Posterior cingulate gyrus (tissue), 11 donors: ENCODE measurements at regions not wholly inside any gene's neighbourhood (a gene's known extent, or its start where the extent isn't known, plus 50 kb on each side); places are given as distances from the start of the nearest gene placed in this dataset.
"Not testable (repeated sequence)": the region's sequence is repeated elsewhere in the genome, so short reads cannot be mapped to it uniquely, and the experiment has no call there.

Source experiments
- DNase-seq, 10 donors: peaks; one replicate each; pipeline versions ENCODE4 v3.0.0 to v3.0.0-alpha.2; 2020 to 2021; ENCODE audit warnings: mixed read lengths in 3 of 10
- intact Hi-C: fragments of 100-400 bp; cut with DNase I; formaldehyde crosslinking; loops from one replicate; pipeline ENCODE4 v1.15.1; 2023

DNA sequence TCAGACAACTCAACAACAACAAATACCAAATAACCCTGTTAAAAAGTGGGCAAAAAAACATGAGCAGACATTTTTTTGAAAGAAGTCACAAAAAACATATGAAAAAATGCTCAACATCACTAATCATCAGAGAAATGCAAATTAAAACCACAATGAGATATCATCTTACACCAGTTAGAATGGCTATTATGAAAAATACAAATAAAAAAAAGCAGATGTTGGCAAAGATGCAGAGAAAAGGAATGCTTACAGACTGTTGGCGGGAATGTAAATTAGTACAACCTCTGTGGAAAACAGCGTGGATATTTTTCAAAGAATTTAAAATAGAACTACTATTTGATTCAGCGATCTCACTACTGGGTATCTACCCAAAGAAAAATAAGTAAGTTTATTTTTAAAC lies 114.0 kb downstream of the SLC38A4 start:
- DNase-seq, result no peak
- intact Hi-C loops, result no loop called here

DNA sequence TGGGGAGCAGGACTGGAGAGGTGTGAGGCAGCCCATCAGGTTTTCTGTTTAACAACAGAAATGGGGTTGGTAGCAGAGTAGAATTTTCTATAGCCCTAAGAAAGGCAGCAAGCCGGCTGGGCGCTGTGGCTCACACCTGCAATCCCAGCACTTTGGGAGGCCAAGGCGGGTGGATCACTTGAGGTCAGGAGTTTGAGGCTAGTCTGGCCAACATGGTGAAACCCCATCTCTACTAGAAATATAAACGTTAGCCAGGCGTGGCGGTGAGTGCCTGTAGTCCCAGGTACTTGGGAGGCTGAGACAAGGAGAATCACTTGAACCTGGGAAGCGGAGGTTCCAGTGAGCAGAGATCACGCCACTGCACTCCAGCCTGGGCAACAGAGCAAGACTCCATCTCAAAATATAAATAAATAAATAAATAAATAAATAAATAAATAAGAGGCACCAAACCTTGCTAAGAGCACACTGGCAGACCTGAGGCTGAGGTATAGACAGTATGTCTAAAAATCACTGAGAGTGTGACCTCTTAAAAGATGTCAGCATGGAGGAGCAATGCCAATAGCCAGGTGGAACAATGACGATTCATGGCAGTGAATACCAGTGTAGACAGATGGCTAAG lies 115.6 kb downstream of the SLC38A4 start:
- peak in 2 of 10 donors; percentile 65 to 72 for DNase-seq
- intact Hi-C loops, result no loop called here

DNA sequence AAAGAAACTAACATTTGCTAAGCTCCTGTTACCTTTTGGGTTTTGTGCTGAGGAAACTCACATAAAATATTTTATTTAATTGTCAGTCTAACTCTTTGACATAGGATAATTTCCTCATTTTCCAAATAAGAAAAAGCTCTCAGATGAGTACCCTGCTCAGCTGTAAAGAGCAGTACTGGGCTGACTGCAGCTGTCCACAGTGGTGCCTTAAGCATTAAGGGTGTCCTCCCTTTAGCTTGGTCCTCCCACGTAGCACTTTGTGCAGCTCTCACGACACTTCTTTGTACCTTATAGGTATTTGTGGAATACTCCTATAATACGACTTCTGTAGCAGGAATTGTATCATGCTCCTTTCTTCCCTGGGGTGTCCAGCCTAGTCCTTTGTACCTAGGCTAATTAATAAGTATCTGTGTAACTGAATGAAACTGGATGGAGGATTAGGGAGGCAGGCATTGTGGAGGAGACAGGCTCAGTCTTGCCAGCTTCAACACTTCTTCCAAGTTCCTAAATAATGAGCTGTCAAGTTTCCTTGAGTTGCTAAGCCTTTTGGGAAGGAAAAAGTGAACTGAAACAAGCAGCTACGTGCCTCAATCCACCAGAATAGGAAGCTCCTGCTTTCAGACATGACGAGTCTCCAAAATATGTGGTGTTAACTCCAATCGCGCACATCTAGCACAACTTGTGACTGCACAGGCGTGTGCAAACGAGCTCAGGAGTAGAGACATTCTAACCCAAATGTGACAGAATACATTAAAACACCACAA lies 123.0 kb downstream of the SLC38A4 start:
- intact Hi-C loops, result no loop called here

DNA sequence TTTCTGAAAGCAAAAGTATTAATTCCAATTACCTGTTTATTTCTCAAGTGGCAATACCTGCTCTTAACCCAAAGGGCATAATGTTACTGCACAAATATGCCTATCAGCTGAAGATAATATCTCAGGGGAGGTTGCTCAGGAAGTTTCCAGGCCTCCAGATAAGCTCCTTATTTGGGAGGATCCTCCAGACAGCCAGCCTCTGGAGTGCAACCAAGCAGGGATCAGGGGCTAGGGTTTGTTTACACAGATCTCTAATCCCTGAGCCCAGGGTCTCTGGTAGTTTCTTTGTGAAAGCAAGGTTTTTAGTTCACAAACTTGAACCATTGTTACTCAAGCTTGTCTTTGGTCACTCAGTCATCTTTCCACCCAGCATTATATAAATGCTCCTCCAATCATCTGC lies 124.4 kb downstream of the SLC38A4 start:
- intact Hi-C loops, result no loop called here

More for the DNA sequence above, 123.0 kb downstream of the SLC38A4 start:
- DNase-seq, result no peak

DNA sequence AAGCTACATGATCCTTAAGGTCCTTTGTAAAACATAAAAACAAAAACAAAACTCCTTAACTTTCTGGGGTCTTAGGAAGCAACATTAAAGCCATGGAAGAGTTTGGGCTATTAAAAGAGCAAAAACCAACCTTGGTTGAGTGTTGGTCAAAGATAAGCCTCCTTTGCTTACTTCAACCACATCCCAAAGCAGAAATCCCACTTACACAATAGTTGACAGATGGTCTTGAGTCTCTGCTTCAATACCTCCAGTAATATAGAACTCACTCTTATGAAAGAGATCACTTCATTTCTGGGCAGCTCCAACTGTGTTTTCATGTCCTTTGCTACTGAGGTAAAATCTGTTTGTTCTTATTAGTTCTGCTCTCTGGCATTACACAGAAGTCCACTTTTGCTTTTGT lies 125.8 kb downstream of the SLC38A4 start:
- intact Hi-C loops, result no loop called here

More for the DNA sequence above, 124.4 kb downstream of the SLC38A4 start:
- DNase-seq, result no peak

DNA sequence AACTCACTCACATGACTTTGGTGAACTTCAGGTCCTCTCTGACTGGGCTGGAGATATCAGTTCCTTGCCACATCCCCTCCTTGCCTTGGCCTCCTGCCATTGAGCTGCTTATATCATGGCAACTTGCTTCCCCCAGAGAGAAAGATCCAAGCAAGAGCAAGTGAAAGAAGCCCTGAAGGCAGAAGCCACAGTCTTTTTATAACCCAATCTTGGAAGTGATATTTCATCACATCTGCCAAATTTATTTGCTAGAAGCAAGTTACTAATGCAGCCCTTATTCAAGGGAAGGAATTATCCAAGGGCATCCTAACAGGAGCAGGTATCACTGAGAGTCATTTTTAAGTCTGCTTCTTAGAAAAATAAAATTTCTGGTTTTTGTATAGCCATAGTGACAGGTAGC lies 127.8 kb downstream of the SLC38A4 start:
- intact Hi-C loops, result no loop called here
- no peak for DNase-seq

More for the DNA sequence above, 125.8 kb downstream of the SLC38A4 start:
- no peak for DNase-seq

DNA sequence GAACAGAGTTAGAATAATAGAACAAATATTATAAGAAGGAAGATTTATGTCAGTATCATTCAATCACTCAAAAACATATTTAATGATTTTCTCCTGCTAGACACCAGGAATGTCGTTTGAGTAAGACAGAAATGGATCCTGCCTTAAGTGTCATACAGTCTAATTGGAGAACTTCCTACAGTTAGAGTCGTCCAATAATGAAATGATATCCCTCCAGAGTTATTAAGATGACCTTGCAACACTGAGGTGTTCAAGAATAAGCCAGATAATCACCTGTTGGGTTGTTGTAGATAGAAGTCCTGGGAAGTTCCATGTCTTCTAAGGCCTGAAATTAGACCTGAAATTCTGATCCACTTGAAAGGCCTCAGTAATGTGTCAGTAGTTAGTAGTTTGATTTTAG lies 132.3 kb downstream of the SLC38A4 start:
- intact Hi-C loops, result no loop called here
- no peak for DNase-seq

DNA sequence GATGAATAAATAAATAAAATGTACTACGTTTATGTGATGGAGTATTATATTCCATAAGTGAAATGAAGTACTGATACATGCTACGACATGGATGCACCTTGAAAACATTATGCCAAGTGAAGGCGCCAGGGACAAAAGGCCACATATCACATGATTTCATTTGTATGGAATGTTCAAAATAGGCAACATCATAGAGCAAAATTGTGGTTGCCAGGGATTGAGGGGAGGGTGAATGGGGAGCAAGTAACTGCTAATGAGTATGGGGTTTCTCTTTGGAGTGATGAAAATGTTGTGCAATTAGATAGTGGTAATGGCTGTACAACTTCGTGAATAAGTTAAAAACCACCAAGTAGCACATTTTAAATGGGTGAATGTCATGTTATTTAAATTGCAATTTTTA lies 132.8 kb downstream of the SLC38A4 start:
- intact Hi-C loops, result no loop called here
- no peak for DNase-seq

DNA sequence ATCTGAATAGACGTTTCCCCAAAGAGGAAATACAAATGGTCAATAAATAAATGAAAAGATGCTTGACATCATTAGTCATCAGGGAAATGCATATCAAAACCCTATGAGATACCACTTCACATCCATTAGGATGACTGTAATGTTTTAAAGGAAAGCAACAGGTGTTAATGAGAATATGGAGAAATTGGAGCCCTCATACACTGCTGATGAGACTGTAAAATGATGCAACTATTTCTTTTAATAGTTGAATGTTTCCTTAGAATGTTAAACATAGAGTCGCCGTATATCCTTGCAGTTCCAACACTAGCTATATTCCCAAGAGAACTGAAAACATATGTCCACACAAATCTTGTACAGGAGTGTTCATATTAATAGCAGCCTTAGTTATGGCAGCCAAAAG lies 133.2 kb downstream of the SLC38A4 start:
- no peak for DNase-seq
- intact Hi-C loops, result no loop called here

DNA sequence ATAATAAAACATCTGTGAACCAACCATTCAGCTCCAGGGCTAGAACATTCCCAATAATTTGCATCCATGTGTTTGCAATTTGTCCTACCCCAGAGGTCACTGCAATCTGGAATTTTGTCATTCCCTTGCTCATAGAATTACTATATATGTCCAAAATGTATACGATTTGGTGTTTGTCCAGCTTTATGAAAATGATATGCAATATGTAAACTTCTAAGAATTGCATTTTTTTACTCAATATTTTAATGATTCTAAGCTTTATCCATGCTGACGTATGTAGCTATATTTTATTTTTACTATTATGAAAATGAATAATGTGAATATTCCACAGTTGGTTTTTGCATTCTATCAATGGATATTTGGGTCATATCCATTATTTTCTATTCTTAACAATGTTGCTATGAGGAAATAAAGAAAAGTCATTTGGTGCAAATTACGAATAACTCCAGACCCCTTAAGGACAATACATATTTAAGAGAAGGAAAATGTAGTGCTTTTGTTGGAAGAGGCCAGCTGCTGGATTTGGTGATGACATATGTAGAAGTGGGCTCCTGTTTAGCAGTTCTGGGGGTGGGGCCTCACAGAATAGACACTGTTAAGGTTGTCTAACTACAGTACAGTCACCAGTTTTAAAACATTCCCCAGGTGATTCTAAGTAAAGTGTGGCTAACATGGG lies 139.4 kb downstream of the SLC38A4 start:
- intact Hi-C loops, result no loop called here
- no peak for DNase-seq

DNA sequence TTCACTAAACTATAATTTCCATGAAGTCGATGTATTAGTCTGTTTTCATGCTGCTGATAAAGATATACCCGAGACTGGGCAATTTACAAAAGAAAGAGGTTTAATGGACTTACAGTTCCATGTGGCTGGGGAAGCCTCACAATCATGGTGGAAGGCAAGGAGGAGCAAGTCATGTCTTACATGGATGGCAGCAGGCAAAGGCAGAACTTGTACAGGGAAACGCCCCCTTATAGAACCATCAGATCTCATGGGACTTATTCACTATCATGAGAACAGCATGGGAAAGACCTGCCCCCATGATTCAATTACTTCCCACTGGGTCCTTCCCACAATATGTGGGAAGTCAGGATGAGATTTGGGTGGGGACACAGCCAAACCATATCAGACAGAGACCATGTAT lies 141.6 kb downstream of the SLC38A4 start:
- DNase-seq, intact Hi-C loops: not testable (repeated sequence)

DNA sequence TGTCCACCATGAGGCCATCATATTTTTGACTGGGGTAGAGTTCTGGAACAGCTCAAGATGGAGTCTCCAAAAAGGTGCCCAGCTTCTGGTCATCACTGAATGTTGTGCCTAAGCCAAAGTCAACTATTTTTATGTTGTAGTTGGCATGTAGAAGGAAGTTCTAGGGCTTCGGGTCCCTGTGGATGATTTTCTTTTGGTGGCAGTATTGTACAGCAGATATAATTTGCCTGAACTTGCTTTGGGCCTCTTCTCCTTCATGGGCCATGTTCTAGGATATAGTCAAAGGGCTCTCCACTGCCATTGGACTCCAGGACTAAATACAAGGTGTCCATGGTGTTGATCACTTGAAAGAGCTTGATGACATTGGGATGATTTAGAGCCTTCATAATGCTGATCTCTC lies 143.6 kb downstream of the SLC38A4 start:
- intact Hi-C loops, result no loop called here
- DNase-seq, result no peak

DNA sequence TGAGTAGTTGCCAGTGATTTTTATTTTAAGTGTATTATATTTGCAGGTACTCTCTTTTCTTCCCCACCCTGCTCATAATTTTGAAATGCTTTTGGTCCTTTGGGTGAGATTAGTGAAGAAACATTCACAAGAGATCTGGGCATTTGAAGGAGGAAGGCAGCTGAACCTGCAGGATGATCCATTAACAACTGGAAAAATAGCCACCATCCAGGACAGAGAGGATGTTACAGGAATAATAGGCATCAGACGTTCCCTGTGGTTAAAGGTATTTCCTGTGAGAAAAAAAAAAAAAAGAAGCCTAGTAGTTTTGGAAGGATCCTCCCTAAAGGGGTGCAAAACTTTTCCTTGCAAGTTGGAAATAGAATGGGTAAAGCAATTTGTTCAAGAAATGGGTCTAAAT lies 145.3 kb downstream of the SLC38A4 start:
- intact Hi-C loops, result no loop called here
- DNase-seq, result no peak

DNA sequence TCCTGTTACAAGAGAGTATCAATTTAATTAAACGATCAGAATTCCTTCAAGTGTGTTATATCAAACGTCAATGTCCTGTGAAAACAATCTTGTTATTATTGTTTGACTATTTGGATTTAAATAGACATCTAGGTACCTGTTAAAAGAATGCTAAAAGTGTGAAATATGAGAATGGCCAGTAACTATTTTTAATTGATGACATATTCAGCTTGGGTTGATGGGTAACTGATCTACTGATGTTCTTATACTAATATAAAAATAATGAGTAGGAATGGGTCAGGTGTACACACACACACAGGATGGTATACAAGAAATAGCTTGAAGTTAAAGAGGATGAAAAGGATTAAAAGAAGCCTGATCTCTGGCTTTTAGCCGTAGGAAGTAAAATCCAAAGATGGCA lies 146.0 kb downstream of the SLC38A4 start:
- no peak for DNase-seq
- intact Hi-C loops, result loop anchor here (10.0 kb wide), 2 partner anchors 255 to 335 kb away; no protein-coding TSS in a partner anchor

DNA sequence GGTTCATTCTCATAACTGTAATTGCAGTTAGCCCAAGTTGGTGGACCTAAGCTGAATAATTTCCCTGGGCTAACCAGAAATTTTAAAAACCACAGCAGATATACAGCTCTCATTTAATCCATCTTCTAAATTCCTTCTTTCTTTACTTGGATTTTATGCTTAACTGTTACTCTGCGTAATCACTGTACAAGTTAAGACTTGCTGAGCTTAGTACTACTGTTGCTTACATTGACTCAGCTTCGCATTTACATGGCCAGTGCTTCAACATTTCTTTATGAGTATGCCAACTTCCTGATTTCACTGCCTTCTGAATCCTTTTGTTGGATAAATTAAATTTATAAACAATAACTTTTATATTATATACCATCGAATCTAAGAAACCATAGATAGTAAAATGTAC lies 147.4 kb downstream of the SLC38A4 start:
- DNase-seq, result no peak
- intact Hi-C loops, result loop anchor here (10.0 kb wide), 2 partner anchors 256 to 336 kb away; no protein-coding TSS in a partner anchor

DNA sequence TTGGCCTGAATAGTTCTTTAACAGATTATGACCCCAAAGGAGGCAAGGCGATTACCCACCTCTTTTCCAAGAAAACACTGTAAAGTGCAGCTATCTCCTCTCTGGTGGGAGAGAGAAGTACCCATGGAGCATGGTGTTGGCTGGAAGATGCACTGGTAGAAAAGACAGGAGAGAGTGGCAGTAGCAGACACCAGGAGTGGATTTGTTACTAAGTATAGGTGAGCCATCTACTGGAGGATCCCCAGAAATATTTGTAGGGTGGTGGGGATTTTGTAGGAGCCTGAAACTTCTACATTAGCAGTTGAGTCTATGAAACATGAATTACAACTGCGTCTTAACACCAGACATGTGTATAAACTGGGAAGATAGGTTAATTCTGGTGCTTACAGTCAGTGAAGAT lies 148.0 kb downstream of the SLC38A4 start:
- intact Hi-C loops, result loop anchor here (10.0 kb wide), 2 partner anchors 257 to 337 kb away; no protein-coding TSS in a partner anchor
- no peak for DNase-seq

DNA sequence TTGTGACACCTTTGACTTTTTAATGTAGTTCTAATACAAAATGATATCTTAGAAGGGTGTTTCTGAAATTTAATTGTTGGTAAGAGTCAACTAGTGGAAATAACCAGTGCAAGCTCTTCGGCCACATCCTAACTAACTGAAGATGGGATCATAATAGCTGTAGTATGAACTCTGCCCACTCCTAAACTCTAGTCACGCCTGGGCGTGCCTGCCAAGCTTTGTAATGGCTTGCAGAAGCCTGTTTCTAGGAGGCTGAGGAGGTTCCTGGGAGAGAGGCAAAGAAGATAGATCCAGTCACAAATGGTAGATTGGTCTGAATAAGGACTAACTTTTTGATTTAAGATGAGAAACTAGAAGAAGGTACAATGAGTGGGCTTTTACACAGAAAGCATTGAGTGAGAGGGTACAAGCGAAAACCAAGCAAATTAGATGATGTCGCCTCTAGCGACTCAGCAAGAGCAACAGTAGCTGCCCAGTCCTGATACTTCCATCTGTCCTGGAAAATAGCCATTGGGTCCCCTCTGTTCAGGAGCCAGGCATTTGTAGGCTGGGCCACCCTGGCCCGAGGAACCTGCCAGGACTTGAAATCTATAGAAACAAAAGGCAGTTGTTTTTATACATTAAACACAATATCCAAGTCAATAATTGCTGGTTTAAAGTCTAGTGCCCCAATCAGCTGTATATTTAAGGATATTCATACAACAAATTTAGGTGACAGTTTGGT lies 148.8 kb downstream of the SLC38A4 start:
- intact Hi-C loops, result loop anchor here (10.0 kb wide), 2 partner anchors 258 to 338 kb away; no protein-coding TSS in a partner anchor
- DNase-seq, result no peak

DNA sequence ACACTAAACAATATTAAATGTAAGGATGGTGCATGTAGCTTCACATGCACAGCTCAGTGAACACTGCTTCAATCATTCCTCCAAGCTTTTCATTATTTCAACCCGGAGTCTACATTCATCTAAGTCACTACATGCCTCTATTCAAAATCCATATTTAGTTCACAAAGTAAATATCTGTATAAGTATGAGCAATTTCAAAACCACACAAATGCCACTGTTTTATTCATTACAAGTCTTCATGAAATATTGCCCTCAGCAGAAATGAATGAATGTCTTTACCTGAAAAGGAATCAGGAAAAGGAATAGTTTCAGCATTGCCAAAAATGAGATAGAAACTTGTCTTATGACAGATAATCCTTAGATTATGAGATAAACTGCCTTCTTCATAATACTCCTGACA lies 149.4 kb downstream of the SLC38A4 start:
- intact Hi-C loops, result loop anchor here (10.0 kb wide), 2 partner anchors 258 to 338 kb away; no protein-coding TSS in a partner anchor
- DNase-seq, result no peak

DNA sequence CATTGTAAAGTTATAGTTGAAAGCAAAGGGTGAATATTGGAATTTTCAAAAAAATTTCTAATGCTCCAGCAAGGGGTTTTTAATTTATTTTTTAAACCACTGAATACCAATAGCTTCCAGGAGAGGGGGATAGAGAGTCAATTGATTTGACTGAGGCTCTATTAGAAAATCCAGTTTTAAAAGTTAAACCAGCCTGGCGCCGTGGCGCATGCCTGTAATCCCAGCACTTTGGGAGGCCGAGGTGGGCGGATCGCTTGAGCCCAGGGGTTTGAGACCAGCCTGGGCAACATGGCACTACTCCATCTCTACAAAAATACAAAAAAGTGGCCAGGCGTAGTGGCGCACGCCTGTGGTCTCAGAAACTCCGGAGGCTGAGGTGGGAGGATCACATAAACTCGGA lies 150.1 kb downstream of the SLC38A4 start:
- no peak for DNase-seq
- intact Hi-C loops, result loop anchor here (10.0 kb wide), 2 partner anchors 259 to 339 kb away; no protein-coding TSS in a partner anchor

DNA sequence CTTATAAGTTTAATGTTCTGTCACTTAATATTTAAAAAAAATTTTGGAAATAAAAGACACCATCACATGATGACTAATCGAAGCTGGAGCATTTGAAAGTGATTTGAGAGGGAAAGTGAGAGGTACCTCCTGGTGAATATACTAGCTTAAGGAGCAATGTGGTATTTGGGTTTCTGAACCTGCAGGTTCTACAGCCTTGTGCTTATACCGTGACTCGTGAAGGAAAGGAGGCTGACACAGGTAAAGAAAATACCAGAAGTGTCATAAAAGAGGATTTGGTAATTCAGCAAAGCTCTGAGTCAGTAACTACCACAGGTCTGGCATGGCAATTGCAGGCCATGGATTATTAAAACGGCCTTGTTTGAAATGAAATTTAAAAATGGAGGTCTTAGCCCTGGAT lies 151.0 kb downstream of the SLC38A4 start:
- intact Hi-C loops, result loop anchor here (10.0 kb wide), 2 partner anchors 260 to 340 kb away; no protein-coding TSS in a partner anchor
- no peak for DNase-seq
